Hematopoietic multipotent progenitor cell treated with erythropoietin and hydrocortisone succinate and interleukin-3 and kit ligand, for 4 days (in vitro differentiated cells): ENCODE measurements at regions not wholly inside any gene's neighbourhood (a gene's known extent, or its start where the extent isn't known, plus 50 kb on each side); places are given as distances from the start of the nearest gene placed in this dataset.

Experiments
- DNase-seq: peaks from one replicate; pipeline ENCODE4 v3.0.0-alpha.2; 2015

GRCh38 chr11:8740129-8740528 lies 57.5 kb downstream of the RPL27A start:
- DNase-seq: no peak

DNA sequence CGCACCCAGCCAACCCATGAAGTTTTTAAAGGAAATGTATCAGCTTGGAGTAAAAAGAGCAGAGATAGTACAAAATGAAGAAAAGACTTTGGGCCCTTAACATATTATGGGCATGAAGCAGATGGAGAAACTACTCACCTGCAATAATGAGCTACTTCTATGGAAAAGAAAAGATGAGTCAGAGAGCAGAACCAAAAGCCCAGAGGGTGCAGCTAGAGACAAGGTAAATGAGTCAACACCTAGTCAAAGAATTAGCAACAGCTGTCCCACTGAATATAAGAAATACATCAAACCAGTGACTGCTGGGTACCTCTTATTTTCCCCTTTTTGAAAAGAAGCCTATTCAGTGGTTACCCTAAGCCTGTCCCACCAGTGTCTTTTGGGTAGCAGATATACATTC lies 61.8 kb downstream of the RPL27A start:
- DNase-seq: no peak

DNA sequence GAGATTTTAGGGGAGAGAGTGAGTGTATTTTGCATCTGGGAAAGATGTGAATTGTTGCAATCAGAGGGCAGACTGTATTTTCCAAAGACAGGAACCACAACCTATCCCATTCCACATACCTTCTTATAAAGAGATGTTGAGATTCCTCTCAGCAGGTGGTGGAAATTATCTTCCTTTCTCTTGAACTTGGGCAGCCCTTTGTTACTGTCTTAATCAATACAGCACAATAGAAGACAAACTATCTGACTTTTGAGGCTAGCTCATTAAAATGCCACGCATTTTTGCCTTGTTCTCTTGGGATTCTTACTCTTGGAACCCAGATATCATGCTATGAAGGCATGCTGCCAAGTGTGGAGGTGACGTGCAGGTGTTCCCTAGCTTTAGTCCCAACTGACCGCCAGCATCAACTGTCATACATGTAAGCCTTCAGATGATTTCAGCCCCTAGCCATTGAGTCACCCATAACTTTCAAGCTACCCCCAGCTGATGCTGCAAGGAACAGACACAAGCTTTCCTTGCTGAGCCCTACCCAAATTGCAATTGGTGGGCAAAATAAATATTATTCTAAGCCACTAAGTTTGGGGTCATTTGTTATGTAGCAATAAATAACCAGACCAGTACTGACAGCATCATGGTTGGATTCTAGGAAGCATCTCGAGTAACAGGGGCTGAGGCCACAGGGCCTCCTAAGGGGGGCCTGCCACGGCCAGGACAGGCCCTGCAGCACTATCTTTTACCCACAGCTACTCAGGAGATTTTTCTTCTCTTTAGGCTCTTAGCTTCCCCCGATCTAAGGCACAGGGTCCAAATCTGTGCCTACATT lies 63.0 kb downstream of the RPL27A start:
- no peak for DNase-seq

GRCh38 chr11:8746331-8746974 lies 63.9 kb downstream of the RPL27A start:
- no peak for DNase-seq

DNA sequence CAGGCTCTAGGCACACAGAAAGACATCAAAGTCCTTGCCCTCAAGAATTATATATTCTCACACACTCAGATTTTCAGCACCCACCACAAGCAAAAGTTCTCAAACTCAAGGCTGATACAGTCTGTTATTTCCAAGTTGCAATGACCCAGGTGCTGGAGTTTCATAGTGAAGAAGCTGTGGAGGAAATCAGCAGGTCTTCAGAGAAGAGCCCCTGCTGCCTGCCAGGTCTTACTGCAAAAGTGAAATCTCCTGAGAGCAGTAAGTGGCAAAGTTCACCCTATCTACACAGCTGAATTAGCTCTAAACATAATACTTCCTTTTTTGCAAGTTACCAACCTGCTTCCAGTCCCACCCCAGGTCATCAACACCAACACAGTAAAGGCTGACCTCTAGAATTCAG lies 64.6 kb downstream of the RPL27A start:
- DNase-seq: no peak

DNA sequence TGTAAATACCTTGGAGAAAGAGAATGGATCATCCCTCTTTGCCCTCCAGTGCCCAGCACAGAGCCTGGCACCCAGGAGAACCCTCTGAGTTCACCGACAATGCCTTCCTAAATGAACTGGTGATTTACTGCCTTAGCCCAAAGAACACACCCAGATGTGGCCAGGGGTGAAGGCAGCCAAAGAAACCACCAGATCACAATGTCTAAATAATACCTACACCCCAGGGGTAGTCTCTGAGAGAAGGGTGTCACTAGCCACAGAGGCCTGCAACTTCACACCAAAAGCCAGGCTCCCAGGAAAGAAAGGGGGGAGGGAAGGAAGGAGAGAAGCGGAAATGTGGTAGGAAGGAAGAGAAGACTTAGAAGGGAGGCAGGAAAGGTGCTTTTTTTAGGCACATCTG lies 65.7 kb downstream of the RPL27A start:
- DNase-seq: no peak

GRCh38 chr11:8749202-8749601 lies 66.6 kb downstream of the RPL27A start:
- DNase-seq: no peak

- DNase-seq: no peak
Observed at GRCh38 chr11:8754241-8754640, 71.6 kb downstream of the RPL27A start.

GRCh38 chr11:8756201-8756600 lies 73.6 kb downstream of the RPL27A start:
- no peak for DNase-seq

DNA sequence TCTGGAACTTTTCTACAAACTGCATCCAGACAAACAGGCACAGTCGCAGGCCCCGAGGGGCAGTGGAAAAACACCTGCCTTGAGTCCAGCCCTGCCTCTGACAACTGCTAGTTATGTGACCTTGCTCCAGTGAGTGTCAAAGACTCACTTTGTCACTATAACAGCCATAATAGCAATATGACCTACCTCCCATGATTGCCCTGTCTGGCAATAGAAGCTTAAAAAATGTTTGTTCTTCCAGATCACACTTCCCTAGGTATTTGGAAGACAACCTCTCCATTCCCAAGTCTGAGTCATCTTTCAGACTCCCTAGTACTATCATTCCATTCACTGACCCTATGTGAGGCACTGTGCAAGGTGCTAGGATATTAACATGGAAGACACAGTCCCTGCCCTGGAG lies 74.5 kb downstream of the RPL27A start:
- no peak for DNase-seq

DNA sequence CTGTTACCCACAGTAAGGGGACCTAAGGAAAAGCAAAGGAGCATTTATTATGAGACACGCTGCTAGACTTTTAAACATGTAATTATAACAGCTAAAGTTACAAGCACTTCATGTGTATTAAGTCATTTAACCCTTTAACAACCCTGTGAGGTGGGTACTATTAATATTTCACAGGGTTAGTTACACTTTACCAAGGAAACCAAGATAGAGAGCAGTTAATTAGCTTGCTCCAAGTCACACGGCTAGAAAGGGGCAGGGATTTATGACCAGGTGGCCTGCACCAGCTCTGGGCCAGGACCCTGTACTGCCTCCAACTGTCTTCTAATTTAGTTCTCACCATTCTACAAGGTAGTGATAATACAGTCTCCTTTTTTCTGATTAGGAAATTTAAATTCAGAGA lies 74.9 kb downstream of the RPL27A start:
- no peak for DNase-seq

GRCh38 chr11:8758619-8759169 lies 76.1 kb downstream of the RPL27A start:
- no peak for DNase-seq

DNA sequence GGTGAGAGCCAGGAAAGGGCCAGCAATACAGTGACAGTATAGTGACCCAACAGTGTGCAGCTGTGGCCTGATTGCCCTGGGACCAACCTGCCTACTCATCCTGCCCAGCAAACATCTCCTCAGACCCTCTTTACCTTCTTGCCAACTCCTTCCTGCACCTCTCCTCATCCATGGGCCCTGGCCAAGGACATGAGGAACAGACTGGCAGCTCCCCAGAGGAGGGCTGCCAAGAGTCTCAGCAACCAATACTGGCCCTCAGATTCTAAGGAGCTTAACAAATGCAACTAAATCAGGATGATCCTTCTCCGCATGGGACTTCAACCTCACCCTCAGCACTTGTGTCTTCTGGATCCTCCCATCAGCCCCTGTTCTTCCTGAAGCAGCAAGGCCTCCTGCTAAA lies 77.0 kb downstream of the RPL27A start:
- no peak for DNase-seq

DNA sequence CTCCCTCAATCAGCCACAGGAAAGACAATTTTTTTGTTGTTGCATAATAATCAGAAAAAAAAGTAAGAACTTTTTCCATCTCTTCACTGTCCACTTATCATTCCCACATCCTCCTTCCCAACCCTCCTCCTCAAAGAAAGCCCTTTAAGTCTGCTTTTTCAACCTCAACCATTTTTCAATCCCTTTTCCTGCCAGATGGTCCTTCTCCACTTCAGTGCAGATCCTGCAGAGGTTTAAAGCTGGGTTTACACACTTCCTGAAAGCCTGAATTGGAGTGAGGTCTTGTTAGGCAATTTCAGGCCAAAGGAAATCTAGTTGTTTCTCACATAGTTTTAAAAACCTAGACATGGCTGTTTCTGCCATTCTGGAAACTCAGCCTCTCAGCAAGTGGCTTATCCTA lies 78.3 kb downstream of the RPL27A start:
- no peak for DNase-seq

- no peak for DNase-seq
Observed at GRCh38 chr11:8763070-8763685, 80.6 kb downstream of the RPL27A start.

DNA sequence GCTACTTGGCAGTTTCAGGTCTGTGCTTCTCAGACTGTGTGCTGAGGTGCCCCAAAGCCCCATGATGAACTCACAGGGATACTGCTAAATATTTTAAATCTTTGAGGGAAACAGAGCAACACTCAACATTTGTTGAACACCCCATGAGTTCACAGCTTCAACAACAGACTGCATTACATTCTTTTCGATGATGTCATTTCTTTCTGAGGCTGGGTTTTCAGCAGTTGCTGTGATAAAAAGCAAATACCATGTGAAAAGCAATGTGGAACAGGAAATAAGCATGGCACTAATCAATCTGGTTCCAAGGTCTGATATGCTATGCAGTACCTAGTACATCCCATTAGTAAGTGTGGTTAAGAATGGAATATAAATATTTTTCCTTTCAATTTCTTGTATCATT lies 82.7 kb downstream of the RPL27A start:
- DNase-seq: no peak

DNA sequence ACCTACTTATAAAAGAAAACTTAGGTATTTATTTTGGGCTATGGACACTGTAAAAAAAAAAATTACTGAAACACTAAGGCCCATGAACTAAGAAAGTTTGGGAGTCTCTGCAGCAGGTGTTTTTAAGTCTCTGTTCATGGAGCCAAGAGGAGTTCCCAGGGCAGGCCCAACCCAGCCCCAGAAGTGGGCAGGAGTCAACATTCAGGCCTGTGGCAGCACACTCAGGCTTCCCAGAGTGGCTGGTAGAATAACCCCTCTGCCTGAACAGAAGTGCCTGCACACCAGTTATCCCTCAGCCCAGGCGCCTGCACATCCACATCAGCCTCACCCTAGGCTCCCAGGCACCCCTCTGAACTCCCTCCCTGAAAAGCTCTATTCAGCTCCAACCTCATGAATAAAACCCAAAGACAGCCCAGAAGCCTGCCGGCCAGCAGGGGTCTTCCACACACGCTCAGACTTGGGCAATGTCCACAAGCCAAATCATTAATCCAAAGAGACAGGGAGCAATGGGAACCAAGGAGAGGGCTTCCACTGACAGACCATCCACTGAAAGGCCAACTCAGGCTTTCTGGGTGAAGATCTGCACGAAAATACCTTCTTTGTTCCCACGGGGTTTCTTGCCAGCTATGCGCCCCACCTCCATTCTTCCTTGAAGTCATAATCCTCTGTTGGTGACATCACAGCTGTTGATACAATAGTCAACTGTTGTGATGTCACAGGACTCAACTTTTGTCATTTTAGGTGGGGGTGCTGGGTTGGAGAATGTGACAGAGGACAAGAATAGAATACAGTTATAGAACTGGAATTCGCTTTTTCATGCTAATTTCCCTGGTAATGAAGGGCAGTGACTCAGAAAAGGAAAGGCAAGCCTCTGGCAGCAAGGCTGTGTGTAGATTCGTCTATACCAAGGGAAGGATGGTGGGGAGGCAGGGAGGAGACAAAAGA lies 83.7 kb downstream of the RPL27A start:
- no peak for DNase-seq

DNA sequence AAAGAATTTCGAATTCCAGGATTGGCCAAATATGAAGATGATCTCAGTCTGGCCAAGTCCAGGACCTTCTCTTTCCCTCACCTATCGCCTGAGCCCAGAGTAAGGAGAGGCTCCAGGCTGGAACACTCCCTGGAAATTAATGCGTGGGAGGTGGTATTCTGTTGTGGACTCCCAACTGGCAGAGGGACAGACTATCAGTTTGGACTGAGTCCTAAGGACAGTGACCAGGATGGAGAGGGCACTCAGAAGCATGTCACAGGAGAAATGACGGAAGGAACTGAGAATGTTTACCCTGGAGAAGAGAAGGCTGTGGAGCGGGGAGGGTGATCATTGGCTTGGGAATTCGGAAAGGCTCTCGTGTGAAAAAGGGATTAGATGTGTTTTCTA lies 84.4 kb downstream of the RPL27A start:
- no peak for DNase-seq

DNA sequence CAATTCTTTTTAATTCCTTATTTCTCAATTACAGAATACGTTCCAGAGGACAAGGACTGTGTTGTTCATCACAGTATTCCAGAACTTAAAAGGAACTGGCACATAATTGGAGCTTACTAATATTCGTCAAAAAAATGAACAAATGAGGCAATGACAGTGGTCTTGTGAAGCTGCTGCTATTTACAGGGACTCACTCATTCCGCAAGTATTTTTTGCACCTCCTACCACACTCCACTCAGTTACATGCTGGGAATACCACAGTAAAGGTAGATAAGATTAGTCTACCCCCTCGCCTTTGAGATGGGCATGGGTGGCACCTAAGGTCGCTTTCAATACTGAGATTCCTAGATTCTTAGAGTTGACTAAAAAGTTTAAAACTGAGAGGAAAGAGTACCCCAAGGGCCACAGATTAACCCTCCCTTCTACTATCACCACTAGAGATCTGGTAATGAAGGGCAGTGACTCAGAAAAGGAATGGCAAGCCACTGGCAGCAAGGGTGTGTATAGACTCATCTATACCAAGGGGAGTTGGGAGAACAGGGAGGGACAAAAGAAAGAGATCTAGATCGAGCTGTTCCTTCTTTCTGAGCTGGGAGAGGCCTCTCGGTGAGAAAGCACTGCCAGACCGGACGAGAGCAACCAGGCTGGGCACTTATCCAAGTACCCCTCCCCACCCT lies 85.0 kb downstream of the RPL27A start:
- peak; percentile 28 for DNase-seq

GRCh38 chr11:8768625-8769333 lies 86.2 kb downstream of the RPL27A start:
- peak; percentile 79 for DNase-seq
